Nephron (organoid): ENCODE measurements at regions not wholly inside any gene's neighbourhood (a gene's known extent, or its start where the extent isn't known, plus 50 kb on each side); places are given as distances from the start of the nearest gene placed in this dataset.

Experiments used
- H3K27ac Mint-ChIP-seq, 3 experiments: 2 replicates each; pipeline ENCODE4 v1.8.0; 2020; ENCODE audit warnings: mixed read lengths in 3 of 3, mild to moderate bottlenecking in 2 of 3, moderate library complexity in 1 of 3
- H3K27me3 Mint-ChIP-seq: 2 replicates; pipeline ENCODE4 v1.8.0; 2021; ENCODE audit warnings: low read depth, mild to moderate bottlenecking, moderate library complexity, mixed read lengths
- H3K36me3 Mint-ChIP-seq: 2 replicates; pipeline ENCODE4 v1.8.0; 2020; ENCODE audit warnings: low read depth, mixed read lengths
- H3K4me1 Mint-ChIP-seq: 2 replicates; pipeline ENCODE4 v1.8.0; 2020; ENCODE audit warnings: mixed read lengths
- H3K4me3 Mint-ChIP-seq, 3 experiments: 2 replicates each; pipeline ENCODE4 v1.8.0; 2020; ENCODE audit warnings: mild to moderate bottlenecking in 3 of 3, mixed read lengths in 3 of 3, moderate library complexity in 2 of 3
- H3K9me3 Mint-ChIP-seq: 2 replicates; pipeline ENCODE4 v1.8.0; 2020; ENCODE audit warnings: mixed read lengths
- TF ChIP-seq, protein P1 (sequence below), 3 experiments: fragments of 200-600 bp; sonication (generic); IDR thresholded peaks; one replicate each; pipeline ENCODE4 v1.5.0; 2021; ENCODE audit warnings: antibody characterized with exemption in 3 of 3; ENCODE audit not compliant: unreplicated experiment in 3 of 3

DNA sequence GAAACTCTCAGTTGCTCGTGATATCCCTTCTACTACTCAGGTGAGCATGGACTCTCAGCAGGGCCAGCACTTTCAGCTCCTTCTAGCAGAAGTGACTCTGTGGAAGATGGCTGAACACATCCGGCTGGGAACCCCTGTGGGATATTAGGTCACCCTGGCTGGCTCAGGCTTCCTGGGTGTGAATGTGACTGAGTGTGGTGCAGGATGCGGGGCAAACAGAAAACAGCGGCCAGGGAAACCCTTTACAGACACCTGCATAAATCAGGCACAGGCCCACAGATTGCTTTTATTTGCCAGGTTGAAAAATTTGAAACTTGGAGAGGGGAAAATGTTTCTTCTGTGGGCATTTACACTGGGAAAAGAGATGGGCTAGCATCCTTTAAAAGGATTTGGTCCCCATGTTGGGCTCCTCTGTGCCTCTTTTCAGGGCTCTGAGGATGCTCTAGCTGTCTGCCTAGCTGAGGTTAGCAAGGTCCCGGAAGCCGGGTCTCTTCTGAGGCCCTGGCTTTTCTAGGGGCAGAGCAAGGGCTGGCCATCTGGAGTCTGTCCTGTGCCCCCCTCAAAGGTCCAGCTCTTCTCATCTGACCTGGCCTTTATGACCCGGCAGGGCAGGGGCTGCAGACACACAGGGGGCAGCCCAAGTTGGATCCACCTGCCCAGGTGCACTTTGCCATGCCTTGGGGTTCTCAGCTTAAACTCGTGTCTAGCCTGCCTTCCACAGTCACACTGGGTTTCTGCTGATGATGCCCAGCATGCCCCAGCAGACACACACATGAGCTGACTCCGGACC is 243.0 kb downstream of the SIPA1L2 start:
- Mint-ChIP-seq H3K9me3 (no peaks in the 10 kb centered on the region), H3K4me3 (no peak overlapping the region), H3K36me3 (no peaks in the 10 kb centered on the region), H3K4me1 (peaks cover 42% of the 10 kb centered on the region), H3K27ac (no peak overlapping the region), H3K27me3 (peaks cover 4% of the 10 kb centered on the region)
- TF ChIP-seq, protein P1, sequence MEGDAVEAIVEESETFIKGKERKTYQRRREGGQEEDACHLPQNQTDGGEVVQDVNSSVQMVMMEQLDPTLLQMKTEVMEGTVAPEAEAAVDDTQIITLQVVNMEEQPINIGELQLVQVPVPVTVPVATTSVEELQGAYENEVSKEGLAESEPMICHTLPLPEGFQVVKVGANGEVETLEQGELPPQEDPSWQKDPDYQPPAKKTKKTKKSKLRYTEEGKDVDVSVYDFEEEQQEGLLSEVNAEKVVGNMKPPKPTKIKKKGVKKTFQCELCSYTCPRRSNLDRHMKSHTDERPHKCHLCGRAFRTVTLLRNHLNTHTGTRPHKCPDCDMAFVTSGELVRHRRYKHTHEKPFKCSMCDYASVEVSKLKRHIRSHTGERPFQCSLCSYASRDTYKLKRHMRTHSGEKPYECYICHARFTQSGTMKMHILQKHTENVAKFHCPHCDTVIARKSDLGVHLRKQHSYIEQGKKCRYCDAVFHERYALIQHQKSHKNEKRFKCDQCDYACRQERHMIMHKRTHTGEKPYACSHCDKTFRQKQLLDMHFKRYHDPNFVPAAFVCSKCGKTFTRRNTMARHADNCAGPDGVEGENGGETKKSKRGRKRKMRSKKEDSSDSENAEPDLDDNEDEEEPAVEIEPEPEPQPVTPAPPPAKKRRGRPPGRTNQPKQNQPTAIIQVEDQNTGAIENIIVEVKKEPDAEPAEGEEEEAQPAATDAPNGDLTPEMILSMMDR (IDR thresholded peaks at IDR 0.05; ENCODE audit: unreplicated experiment in 3 of 3): no peak

DNA sequence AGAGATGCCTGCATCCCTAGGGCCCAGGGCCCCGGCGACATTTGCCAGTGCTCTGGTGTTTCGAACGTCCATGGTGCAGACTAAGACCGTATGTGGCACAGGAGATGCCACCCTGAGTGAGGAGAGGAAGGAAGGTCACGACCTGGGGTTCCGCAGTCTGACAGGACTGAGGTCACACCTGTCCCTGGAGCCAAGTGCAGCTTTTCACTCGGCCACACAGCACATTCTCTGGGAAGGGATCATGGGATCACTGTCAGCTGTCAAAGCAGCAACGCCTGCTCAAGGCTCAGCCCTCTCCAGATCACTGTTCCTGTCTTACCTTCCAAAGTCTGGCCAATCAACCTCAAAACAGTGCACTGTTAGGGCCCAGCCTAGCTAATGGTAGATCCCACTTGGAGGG is 243.6 kb downstream of the SIPA1L2 start:
- H3K36me3 Mint-ChIP-seq: no peaks in the 10 kb centered on the region
- H3K27me3 Mint-ChIP-seq: peaks cover 4% of the 10 kb centered on the region
- no peak overlapping the region for H3K27ac Mint-ChIP-seq
- TF ChIP-seq, protein P1 (IDR thresholded peaks at IDR 0.05; ENCODE audit: unreplicated experiment in 3 of 3): no peak
- H3K9me3 Mint-ChIP-seq: no peaks in the 10 kb centered on the region
- no peak overlapping the region for H3K4me3 Mint-ChIP-seq
- peaks cover 48% of the 10 kb centered on the region for H3K4me1 Mint-ChIP-seq

DNA sequence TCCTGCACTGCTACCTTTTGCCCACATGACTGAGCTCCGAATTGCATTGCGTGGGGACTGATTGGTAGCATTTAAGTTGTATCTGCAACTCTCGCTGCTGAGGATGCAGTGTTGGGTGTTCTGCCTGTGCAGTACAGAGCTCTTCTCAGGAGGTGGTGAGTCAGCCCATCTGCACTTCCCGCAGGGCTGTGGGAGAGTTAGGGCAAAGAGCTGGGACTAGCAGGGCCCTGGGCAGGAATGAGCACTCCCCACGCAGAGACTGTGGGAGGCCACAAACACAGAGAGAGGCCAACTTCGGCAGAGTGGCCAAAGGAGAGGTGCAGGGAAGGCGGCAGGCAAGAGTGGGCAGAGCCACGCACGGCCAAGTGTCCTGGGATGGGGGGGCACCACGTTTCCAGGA is 244.7 kb downstream of the SIPA1L2 start:
- Mint-ChIP-seq H3K36me3 (no peaks in the 10 kb centered on the region), H3K4me1 (peaks cover 52% of the 10 kb centered on the region), H3K27ac (peak overlapping the region in 1 of 3 experiments; percentile 32), H3K9me3 (no peaks in the 10 kb centered on the region), H3K27me3 (peaks cover 4% of the 10 kb centered on the region), H3K4me3 (no peak overlapping the region)
- TF ChIP-seq, protein P1 (IDR thresholded peaks at IDR 0.05; ENCODE audit: unreplicated experiment in 3 of 3): no peak

- H3K27ac Mint-ChIP-seq: peak overlapping the region in 1 of 3 experiments; percentile 53
- no peaks in the 10 kb centered on the region for H3K9me3 Mint-ChIP-seq
- H3K4me3 Mint-ChIP-seq: no peak overlapping the region
- peaks cover 54% of the 10 kb centered on the region for H3K4me1 Mint-ChIP-seq
- H3K36me3 Mint-ChIP-seq: no peaks in the 10 kb centered on the region
- H3K27me3 Mint-ChIP-seq: peaks cover 4% of the 10 kb centered on the region
- TF ChIP-seq, protein P1 (IDR thresholded peaks at IDR 0.05; ENCODE audit: unreplicated experiment in 3 of 3): no peak
Observed at GRCh38 chr1:232384171-232384883, 245.6 kb downstream of the SIPA1L2 start.

DNA sequence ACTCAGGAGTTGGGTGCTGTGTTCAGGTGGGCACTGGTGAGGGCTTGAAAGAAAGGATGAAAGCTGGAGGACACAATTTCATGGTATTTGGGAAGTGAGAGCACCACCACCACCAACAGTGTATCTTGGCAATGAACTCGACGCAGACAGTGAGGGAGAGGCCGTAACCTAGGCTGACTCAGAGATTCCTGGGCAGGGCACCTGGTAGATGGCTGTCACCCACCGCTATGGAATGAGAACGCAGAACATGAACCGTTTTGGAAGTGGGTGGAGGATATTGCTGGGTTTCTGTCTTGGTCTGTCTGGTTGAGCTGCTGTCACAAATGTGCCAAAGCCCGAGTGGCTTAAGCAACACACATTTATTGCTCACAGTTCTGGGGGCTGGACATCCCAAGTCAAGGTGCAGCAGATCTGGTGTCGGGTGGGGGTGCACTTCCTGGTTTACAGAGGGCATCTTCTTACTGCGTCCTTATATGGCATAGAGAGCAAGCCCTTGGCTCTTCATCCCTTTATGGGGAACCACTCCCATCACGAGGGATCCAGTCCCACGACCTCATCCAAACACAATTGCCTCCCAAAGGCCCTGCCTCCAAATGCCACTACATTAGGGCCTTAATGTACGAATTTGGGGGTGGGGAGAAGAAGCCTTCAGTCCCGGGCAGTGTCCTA is 246.3 kb downstream of the SIPA1L2 start:
- no peaks in the 10 kb centered on the region for H3K9me3 Mint-ChIP-seq
- H3K27me3 Mint-ChIP-seq: peaks cover 4% of the 10 kb centered on the region
- TF ChIP-seq, protein P1 (IDR thresholded peaks at IDR 0.05; ENCODE audit: unreplicated experiment in 3 of 3): no peak
- no peak overlapping the region for H3K4me3 Mint-ChIP-seq
- no peaks in the 10 kb centered on the region for H3K36me3 Mint-ChIP-seq
- H3K27ac Mint-ChIP-seq: peak overlapping the region in 1 of 3 experiments; percentile 53
- H3K4me1 Mint-ChIP-seq: peaks cover 61% of the 10 kb centered on the region
